ENCODE measurements at regions not wholly inside any gene's neighbourhood (a gene's known extent, or its start where the extent isn't known, plus 50 kb on each side); places are given as distances from the start of the nearest gene placed in this dataset.

GRCh38 chr5:152464048-152464447 is 59.0 kb upstream of the NMUR2 start:
- TF ChIP-seq, protein P1, sequence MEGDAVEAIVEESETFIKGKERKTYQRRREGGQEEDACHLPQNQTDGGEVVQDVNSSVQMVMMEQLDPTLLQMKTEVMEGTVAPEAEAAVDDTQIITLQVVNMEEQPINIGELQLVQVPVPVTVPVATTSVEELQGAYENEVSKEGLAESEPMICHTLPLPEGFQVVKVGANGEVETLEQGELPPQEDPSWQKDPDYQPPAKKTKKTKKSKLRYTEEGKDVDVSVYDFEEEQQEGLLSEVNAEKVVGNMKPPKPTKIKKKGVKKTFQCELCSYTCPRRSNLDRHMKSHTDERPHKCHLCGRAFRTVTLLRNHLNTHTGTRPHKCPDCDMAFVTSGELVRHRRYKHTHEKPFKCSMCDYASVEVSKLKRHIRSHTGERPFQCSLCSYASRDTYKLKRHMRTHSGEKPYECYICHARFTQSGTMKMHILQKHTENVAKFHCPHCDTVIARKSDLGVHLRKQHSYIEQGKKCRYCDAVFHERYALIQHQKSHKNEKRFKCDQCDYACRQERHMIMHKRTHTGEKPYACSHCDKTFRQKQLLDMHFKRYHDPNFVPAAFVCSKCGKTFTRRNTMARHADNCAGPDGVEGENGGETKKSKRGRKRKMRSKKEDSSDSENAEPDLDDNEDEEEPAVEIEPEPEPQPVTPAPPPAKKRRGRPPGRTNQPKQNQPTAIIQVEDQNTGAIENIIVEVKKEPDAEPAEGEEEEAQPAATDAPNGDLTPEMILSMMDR (IDR thresholded peaks at IDR 0.05; ENCODE audit: insufficient read depth, low read length, poor library complexity, severe bottlenecking), result no peak
- no peak for TF ChIP-seq EZH2phosphoT487 (conservative IDR thresholded peaks at IDR 0.05; ENCODE audit: low read length)

All from SU-DHL-6 (cell line).